ENCODE measurements at regions not wholly inside any gene's neighbourhood (a gene's known extent, or its start where the extent isn't known, plus 50 kb on each side); places are given as distances from the start of the nearest gene placed in this dataset.

DNA sequence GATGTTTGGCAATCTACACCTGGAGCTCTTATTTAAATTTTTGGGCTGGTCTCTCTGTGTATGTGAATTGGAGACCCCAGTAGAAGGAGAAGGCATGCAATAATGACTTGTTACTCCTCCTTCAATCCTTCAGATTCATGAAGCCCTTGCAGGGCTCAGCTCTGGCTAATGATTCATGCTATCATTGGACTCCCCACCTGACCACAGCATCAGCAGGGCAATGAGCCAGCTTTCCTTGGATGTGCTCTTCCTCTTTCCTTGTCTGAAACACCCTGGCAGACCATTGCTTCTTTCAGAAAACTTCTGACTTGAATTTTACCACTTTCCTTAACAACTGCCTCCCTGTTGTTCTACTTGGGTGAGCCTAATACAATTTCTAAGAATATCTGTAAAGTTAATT lies 1019.2 kb downstream of the AACS start:
- no peak overlapping the region for H3K4ac ChIP-seq (ENCODE audit: low read depth, low read length)
- H3K23me2 ChIP-seq (ENCODE audit: insufficient read length, low read depth, low read length, poor library complexity, severe bottlenecking): no peaks in the 10 kb centered on the region
- H2AK5ac ChIP-seq (ENCODE audit: insufficient read length, low read length): no peak overlapping the region
- H3T11ph ChIP-seq (ENCODE audit: low read length): no peak overlapping the region
- DNase-seq: no peak
- no peak overlapping the region for H3K18ac ChIP-seq (ENCODE audit: insufficient read length, low read depth, low read length)
- Mint-ChIP-seq H3K9me3 (peaks cover 26 to 27% of the 10 kb centered on the region in 2 experiments), H3K27ac (no peak overlapping the region), H3K4me3 (no peak overlapping the region), H3K4me1 (peaks cover 8 to 14% of the 10 kb centered on the region in 2 experiments), H3K27me3 (ENCODE audit: low read depth) (peaks cover 2% of the 10 kb centered on the region; the same call in 1 of the 2 replicates), H3K36me3 (ENCODE audit: insufficient read depth in 1 of 3, low read depth in 3 of 3) (peaks cover 0 to 18% (median 3%) of the 10 kb centered on the region in 3 experiments; a peak in 4 of 7 replicates)
- H3K56ac ChIP-seq (ENCODE audit: insufficient read length, low read depth, low read length): no peak overlapping the region
- no peaks in the 10 kb centered on the region for H3K9me3 ChIP-seq (ENCODE audit: control insufficient read depth, low read depth, low read length)
- H2BK120ac ChIP-seq (ENCODE audit: low read depth, low read length, poor library complexity, severe bottlenecking): no peak overlapping the region
- no peak overlapping the region for H4K8ac ChIP-seq (replicated peaks; ENCODE audit: insufficient read length, low read depth, low read length)
- H2BK5ac ChIP-seq (ENCODE audit: insufficient read length, low read length): no peak overlapping the region
- no peak overlapping the region for H2AFZ ChIP-seq (ENCODE audit: low read length)
- no peak overlapping the region for H2BK12ac ChIP-seq (ENCODE audit: insufficient read length, low read depth, low read length)
- no peak overlapping the region for H2BK20ac ChIP-seq (ENCODE audit: low read depth, low read length, poor library complexity, severe bottlenecking)
- no peaks in the 10 kb centered on the region for H3K79me1 ChIP-seq (ENCODE audit: insufficient read depth, low read depth, low read length, poor library complexity, severe bottlenecking)
- no peak overlapping the region for H4K5ac ChIP-seq (ENCODE audit: insufficient read length, low read depth, low read length)
- H3K14ac ChIP-seq (ENCODE audit: insufficient read depth, low read length): no peak overlapping the region
- H3K23ac ChIP-seq (ENCODE audit: insufficient read length, low read depth, low read length): no peak overlapping the region
- no peaks in the 10 kb centered on the region; the same call in 1 of the 2 replicates for H3K4me1 ChIP-seq (ENCODE audit: insufficient read depth, low read length)
- no peak overlapping the region for H3K27ac ChIP-seq (ENCODE audit: insufficient read length, low read depth, low read length)
- no peak overlapping the region for H2BK15ac ChIP-seq (ENCODE audit: low read depth, low read length)
- H3K9ac ChIP-seq (ENCODE audit: extremely low read depth, insufficient read length, low read length): no peak overlapping the region
- TF ChIP-seq, protein P1, sequence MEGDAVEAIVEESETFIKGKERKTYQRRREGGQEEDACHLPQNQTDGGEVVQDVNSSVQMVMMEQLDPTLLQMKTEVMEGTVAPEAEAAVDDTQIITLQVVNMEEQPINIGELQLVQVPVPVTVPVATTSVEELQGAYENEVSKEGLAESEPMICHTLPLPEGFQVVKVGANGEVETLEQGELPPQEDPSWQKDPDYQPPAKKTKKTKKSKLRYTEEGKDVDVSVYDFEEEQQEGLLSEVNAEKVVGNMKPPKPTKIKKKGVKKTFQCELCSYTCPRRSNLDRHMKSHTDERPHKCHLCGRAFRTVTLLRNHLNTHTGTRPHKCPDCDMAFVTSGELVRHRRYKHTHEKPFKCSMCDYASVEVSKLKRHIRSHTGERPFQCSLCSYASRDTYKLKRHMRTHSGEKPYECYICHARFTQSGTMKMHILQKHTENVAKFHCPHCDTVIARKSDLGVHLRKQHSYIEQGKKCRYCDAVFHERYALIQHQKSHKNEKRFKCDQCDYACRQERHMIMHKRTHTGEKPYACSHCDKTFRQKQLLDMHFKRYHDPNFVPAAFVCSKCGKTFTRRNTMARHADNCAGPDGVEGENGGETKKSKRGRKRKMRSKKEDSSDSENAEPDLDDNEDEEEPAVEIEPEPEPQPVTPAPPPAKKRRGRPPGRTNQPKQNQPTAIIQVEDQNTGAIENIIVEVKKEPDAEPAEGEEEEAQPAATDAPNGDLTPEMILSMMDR (conservative IDR thresholded peaks at IDR 0.05): no peak
- no peaks in the 10 kb centered on the region for H3K27me3 ChIP-seq (ENCODE audit: insufficient read depth, low read length)
- H4K91ac ChIP-seq (ENCODE audit: insufficient read length, low read depth, low read length): no peak overlapping the region
- no peaks in the 10 kb centered on the region for H3K79me2 ChIP-seq (ENCODE audit: insufficient read depth, low read length)
- no peak overlapping the region for H3K4me2 ChIP-seq (ENCODE audit: insufficient read depth, insufficient read length, low read length)
- H4K20me1 ChIP-seq (ENCODE audit: control insufficient read depth, insufficient read depth, insufficient read length): no peaks in the 10 kb centered on the region

Measured in H9 (cell line).